Endothelial cell (in vitro differentiated cells): ENCODE measurements at regions not wholly inside any gene's neighbourhood (a gene's known extent, or its start where the extent isn't known, plus 50 kb on each side); places are given as distances from the start of the nearest gene placed in this dataset.

Experiments
- DNase-seq: peaks from one replicate; pipeline ENCODE4 v3.0.0; 2021; ENCODE audit warnings: low spot score
- H3K27ac Mint-ChIP-seq: one replicate; pipeline ENCODE4 v1.8.0; 2021; ENCODE audit warnings: mixed read lengths, inconsistent platforms; ENCODE audit not compliant: unreplicated experiment
- H3K27me3 Mint-ChIP-seq: one replicate; pipeline ENCODE4 v1.8.0; 2021; ENCODE audit warnings: mild to moderate bottlenecking, moderate library complexity, mixed read lengths, inconsistent platforms; ENCODE audit not compliant: unreplicated experiment
- H3K36me3 Mint-ChIP-seq: one replicate; pipeline ENCODE4 v1.8.0; 2021; ENCODE audit warnings: mild to moderate bottlenecking, low read depth, mixed read lengths, inconsistent platforms; ENCODE audit not compliant: unreplicated experiment
- H3K4me1 Mint-ChIP-seq: one replicate; pipeline ENCODE4 v1.8.0; 2021; ENCODE audit warnings: mild to moderate bottlenecking, mixed read lengths, inconsistent platforms; ENCODE audit not compliant: unreplicated experiment
- H3K4me3 Mint-ChIP-seq: one replicate; pipeline ENCODE4 v1.8.0; 2021; ENCODE audit warnings: mild to moderate bottlenecking, mixed read lengths, inconsistent platforms; ENCODE audit not compliant: unreplicated experiment
- H3K9me3 Mint-ChIP-seq: one replicate; pipeline ENCODE4 v1.8.0; 2021; ENCODE audit warnings: mixed read lengths, inconsistent platforms; ENCODE audit not compliant: unreplicated experiment
- TF ChIP-seq, protein P1 (sequence below): fragments of 200-600 bp; sonication (generic); IDR thresholded peaks from one replicate; pipeline ENCODE4 v1.5.0; 2021; ENCODE audit warnings: antibody characterized with exemption; ENCODE audit not compliant: unreplicated experiment

- Mint-ChIP-seq H3K9me3 (no peaks in the 10 kb centered on the region), H3K4me3 (no peak overlapping the region), H3K36me3 (no peaks in the 10 kb centered on the region), H3K27me3 (peaks cover 12% of the 10 kb centered on the region), H3K27ac (no peak overlapping the region), H3K4me1 (peaks cover 11% of the 10 kb centered on the region)
- TF ChIP-seq, protein P1, sequence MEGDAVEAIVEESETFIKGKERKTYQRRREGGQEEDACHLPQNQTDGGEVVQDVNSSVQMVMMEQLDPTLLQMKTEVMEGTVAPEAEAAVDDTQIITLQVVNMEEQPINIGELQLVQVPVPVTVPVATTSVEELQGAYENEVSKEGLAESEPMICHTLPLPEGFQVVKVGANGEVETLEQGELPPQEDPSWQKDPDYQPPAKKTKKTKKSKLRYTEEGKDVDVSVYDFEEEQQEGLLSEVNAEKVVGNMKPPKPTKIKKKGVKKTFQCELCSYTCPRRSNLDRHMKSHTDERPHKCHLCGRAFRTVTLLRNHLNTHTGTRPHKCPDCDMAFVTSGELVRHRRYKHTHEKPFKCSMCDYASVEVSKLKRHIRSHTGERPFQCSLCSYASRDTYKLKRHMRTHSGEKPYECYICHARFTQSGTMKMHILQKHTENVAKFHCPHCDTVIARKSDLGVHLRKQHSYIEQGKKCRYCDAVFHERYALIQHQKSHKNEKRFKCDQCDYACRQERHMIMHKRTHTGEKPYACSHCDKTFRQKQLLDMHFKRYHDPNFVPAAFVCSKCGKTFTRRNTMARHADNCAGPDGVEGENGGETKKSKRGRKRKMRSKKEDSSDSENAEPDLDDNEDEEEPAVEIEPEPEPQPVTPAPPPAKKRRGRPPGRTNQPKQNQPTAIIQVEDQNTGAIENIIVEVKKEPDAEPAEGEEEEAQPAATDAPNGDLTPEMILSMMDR: no peak
- no peak for DNase-seq
These were observed 118.0 kb upstream of the FRMD1 start for GRCh38 chr6:168196881-168197635.

DNA sequence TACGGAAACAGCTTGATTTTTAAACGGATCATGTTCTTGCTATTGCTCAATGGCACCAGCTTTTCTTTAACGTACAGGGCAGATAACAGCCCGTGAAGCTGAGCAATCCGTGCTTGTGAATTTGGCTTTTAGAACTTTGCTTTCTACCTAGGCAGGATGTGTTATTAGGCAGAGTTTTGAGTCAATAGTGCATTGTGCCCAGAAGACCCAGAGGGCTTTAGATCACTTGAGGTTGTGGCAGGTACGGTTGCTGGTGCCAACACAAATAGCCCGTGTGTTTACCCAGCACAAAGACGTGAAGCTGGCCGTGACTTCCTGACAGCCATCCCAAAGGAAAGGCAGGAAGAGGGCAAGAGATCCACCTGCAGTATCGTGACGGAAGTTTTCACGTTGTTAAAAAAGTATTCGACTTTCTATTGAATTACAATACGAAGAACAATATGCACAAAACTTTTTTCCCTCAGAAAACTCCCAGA is 117.4 kb upstream of the FRMD1 start:
- H3K36me3 Mint-ChIP-seq: no peaks in the 10 kb centered on the region
- no peaks in the 10 kb centered on the region for H3K9me3 Mint-ChIP-seq
- no peak overlapping the region for H3K27ac Mint-ChIP-seq
- H3K27me3 Mint-ChIP-seq: peaks cover 12% of the 10 kb centered on the region
- no peak overlapping the region for H3K4me3 Mint-ChIP-seq
- no peak for DNase-seq
- TF ChIP-seq, protein P1: no peak
- peaks cover 11% of the 10 kb centered on the region for H3K4me1 Mint-ChIP-seq

GRCh38 chr6:168195712-168196111 is 116.7 kb upstream of the FRMD1 start:
- no peak for DNase-seq
- peaks cover 7% of the 10 kb centered on the region for H3K4me1 Mint-ChIP-seq
- H3K27me3 Mint-ChIP-seq: peaks cover 14% of the 10 kb centered on the region

DNA sequence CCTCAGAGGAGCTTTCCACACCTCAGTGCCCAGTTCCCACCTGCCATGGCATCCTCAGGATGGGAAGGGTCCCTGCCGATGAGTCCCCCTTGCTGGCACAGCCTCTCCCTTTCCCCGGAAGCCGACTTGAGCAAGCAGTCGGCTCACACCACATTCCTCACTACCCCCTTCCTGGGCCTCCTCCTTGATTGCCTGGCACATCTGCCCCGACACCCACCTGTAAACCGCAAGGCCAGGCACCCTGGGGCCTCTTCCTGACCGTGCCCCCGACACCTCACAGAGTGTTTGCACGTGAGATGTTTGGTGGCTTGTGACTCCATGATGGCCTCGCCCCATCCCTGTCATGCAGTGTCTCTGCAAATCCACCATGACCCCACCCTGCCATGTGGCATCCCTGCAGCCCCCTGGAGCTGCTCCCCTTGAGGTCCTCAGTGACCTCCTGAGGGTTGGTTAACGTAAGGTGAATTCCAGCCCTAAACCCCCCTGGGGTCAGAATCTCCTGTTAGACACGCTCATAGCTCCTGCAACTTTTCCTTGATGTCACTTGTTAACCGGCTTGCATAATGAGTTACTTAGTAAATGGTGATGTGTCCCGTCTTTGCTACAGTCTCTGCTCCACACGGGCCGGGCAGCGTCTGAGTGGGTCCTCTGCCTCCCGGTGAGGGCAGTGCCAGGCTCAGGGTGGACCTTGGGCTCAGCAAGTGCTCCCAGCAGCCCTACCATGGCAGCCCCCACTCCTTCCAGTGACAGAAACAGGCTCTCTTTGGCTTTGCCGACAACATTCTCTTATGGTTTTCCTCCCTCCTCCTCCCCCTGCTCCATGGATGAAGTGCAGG is 115.9 kb upstream of the FRMD1 start:
- Mint-ChIP-seq H3K4me1 (peaks cover 1% of the 10 kb centered on the region), H3K27me3 (peaks cover 16% of the 10 kb centered on the region), H3K27ac (no peak overlapping the region), H3K9me3 (no peaks in the 10 kb centered on the region), H3K4me3 (no peak overlapping the region), H3K36me3 (no peaks in the 10 kb centered on the region)
- no peak for DNase-seq
- TF ChIP-seq, protein P1: no peak

More at GRCh38 chr6:168195712-168196111, 116.7 kb upstream of the FRMD1 start:
- TF ChIP-seq, protein P1: no peak
- Mint-ChIP-seq H3K4me3 (no peak overlapping the region), H3K27ac (no peak overlapping the region), H3K36me3 (no peaks in the 10 kb centered on the region), H3K9me3 (no peaks in the 10 kb centered on the region)
